Breast epithelium (tissue), 3 donors: ENCODE measurements at regions not wholly inside any gene's neighbourhood (a gene's known extent, or its start where the extent isn't known, plus 50 kb on each side); places are given as distances from the start of the nearest gene placed in this dataset.

ENCODE experiments used
- CTCF ChIP-seq, 3 donors: fragments of 450-650 bp; IDR thresholded peaks; one replicate each; pipeline ENCODE4 v1.5.1; 2016 to 2017; ENCODE audit warnings: antibody characterized with exemption in 3 of 3, mild to moderate bottlenecking in 3 of 3, moderate library complexity in 3 of 3
- POLR2A ChIP-seq: fragments of 450-650 bp; IDR thresholded peaks from one replicate; pipeline ENCODE4 v1.6.1; 2016; ENCODE audit warnings: antibody characterized with exemption, mild to moderate bottlenecking, moderate library complexity
- POLR2AphosphoS5 ChIP-seq, 3 donors: sonication (generic); formaldehyde crosslinking; IDR thresholded peaks; one replicate each; pipeline ENCODE4 v1.6.1; 2017; ENCODE audit warnings: antibody characterized with exemption in 3 of 3

DNA sequence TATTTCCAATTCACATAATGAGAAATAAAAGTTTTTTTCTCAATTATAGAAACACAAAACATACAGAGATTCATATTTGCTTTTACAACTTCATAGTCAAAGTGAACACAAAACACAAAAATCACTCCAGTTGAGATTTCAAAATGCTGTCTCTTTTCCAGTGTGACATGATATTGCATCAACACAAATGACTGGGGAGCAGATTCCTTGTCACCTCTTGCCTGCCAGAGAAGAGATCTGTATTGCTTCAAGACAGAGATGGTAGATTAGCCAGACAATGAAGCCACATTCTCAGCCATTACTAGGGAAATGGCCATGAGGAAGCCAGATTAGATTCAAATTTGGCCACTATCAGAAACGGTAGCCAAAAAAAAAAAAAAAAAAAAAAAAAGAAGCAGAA is 2313.1 kb upstream of the AGA start:
- TF ChIP-seq CTCF (IDR thresholded peaks at IDR 0.05) (no peak), POLR2AphosphoS5 (IDR thresholded peaks at IDR 0.05) (no peak), POLR2A (no peak)
